Hindlimb muscle (tissue), 1 donor: ENCODE measurements at regions not wholly inside any gene's neighbourhood (a gene's known extent, or its start where the extent isn't known, plus 50 kb on each side); places are given as distances from the start of the nearest gene placed in this dataset.
A peak's percentile ranks its signal among the peaks of the same experiment; 100 is the strongest.

ENCODE experiments used
- DNase-seq: peaks from one replicate; pipeline ENCODE4 v3.0.0-alpha.2; 2013

DNA sequence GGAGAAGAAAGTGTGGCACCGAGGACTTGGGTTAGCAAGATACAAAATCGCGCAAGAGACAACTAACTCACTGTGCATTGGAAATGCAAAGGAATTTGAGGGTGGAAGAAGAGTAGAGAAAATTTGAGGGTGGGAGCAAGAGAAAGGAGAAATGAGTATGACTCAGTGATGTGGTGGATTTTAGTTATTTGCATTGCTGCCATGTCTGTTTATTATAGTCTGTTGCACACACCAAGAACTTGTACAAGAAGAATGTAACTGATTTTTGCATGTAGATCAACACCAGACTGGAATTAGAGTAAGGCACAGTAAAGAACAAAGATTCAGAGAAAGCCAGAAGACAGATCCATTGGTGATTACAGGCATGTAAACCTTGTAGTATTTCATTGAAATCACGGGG is 71.6 kb upstream of the SMIM36 start:
- DNase-seq = no peak

DNA sequence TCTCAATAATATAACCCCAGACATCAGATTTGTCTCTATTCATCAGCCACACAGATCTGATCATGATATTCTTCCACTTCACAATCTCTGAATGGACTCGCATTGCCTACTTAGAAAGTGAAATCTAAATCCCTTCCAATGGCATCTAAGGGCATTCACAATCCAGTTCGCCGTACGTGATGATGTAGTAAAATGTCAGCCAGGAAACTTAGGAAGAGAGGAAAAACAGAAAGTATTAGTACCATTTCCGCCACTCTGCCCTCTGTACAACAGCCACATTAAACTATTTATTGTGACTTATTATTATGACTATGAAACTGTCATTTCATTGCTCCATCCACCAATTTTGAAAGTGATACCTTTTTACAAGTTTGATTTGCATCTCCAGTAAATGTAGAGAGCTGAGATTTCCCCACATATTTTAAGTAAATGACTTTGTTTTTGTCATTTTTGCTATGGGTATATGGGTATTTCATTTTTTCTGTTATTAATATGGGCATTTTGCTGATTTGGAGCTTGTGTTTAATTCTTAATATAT is 69.4 kb upstream of the SMIM36 start:
- DNase-seq = no peak

DNA sequence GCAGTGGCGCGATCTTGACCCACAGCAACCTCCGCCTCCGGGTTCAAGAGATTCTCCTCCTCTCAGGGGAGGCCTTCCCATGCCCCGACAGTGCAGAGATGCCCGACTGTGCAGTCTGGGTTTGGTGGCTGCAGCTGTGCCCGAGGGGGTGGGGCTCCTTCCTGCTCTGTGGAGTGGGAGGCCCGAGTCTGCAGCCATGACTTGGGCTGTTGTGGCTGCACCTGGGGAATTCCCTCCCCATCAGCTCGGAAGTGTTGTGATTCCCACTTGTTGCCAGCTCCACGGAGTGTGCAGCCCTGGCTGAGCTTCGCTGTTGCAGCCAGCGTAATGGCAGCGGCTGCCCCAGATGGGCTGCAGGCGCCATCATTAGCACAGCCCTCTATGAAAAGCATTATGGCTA is 66.4 kb upstream of the SMIM36 start:
- DNase-seq = no peak

DNA sequence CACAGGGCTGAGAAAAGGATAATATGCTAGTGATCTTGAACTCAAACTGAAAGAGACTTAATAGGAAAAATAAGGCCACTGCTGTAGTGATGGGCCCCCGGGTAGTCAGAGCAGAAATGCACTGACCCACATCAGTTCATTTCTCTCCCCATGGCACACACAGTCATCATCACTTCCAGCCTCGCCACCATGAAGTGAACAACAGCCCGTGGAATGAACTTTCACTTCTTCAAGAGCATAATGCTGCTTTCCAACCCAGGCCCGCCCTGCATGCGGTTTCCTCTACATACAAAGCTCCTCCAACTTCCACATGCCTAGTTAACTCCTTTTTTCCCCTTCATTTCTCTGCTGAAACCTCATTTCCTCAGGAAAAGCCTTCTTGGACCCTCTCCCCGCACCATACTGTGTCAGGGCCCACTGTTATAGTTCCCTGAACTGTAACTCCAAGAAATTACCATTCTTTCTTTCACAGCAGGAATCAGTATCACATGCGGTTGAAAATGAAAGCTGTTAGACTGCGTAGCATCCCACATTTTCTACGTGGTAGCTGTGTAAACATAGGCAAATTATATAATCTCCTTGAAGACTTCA is 65.8 kb upstream of the SMIM36 start:
- peak; percentile 56 for DNase-seq

DNA sequence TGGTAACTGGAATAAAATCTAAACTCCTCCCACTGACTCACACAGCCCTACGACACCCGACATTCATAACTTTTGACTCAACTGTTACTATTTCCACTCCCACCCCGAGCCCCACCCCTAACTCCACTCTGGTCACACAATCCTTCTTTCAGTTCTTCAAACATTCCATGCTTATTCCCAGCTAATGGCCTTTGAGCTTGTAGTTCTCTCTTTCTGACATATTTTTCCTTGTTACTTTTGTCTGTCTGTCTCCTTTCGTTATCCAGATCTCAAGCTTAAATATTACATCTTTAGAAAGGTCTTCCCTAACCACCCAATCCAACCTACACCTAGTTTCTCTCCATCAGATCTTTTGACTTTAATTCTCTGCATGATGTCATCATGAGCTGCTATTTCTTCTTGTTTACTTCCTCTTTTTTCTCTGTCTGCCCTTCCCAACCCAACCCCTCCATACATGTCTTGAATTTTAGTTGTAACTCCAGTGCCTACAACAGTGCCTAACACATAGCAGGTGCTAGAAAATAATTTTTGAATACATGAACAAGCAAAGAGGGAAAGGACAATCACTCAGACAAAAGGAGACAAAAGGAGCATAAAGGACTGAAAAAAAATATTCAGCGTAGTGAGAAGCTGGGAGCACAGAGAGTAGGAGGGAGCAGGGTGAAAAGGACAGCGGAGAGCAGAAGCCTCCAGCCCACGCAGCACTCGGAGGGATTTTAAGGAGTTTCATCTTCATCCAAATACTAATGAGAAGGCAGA is 65.2 kb upstream of the SMIM36 start:
- DNase-seq = peak; percentile 26

DNA sequence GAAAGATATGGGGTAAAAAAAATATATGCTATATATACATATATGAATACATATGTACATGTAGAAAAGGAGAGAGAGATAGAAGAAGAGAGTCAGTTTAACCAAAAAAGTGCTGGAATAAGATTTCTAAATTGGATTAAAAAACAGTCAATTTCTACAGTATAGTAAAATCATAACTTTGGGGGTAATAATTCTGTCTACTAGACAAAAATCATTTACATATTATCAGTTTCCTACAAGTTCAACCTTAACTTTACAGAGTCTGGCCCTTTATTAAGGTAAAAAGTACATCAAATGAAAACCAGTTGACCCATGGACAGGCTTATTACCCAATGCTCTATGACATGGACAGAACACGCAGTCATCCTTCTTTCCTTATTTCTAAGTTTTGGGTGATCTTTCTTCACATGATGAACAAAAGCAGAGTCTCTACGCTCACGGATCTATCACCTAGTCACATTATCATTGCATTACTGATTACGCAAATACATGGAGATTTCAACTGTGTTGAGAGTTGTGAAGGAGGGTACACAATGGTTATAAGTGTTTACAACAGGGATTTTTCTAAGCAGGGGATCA is 63.9 kb upstream of the SMIM36 start:
- DNase-seq = no peak

DNA sequence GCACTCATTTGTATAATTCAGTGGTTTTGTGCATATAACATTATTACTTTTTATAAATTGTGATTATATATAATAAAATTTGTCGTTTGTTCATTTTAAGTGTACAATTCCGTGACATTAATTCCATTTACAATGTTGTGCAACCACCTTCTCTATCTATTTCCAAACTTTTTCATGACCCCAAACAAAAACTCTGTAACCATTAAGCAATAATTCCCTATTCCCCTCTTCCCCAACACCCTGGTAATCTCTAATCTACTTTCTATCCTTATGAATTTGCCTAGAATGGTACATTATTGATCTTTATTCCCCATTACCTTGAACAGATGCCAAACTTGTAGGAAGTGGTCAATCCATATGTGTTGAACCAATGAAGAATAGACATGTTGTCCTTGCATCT is 61.3 kb upstream of the SMIM36 start:
- no peak for DNase-seq

DNA sequence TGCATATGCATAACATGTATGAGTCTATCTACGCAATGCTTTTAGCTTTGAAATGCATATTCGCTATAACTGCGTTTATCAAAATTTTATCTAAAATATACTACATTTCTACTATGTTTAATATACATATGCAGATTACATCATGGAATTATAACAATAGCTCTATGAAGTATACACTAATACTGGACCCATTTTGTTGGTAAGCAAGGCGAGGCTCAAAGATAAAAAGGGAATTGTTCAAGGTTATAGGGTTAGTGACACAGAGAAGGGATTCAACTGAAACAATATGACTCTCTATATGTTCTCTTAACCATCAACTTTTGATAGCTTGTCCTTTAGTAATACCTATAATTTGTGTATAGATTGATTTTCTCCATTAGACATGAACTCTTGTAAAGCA is 60.9 kb upstream of the SMIM36 start:
- DNase-seq = no peak

DNA sequence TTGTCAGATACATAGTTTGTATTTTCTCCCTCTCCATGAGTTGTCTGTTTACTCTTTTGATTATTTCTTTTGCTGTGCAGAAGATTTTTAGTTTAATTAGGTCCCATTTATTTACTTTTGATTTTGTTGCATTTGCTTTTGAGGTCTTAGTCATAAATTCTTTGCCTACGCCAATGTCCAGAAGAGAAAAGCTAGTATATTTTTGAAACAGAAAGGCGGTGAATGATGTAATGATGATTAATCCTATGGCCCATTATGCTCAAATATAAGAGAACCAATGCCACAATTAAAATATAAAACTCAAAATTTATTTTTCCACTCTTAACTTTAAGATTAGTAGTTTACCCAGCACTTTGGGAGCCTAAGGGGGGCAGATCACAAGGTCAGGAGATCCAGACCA is 59.8 kb upstream of the SMIM36 start:
- no peak for DNase-seq

DNA sequence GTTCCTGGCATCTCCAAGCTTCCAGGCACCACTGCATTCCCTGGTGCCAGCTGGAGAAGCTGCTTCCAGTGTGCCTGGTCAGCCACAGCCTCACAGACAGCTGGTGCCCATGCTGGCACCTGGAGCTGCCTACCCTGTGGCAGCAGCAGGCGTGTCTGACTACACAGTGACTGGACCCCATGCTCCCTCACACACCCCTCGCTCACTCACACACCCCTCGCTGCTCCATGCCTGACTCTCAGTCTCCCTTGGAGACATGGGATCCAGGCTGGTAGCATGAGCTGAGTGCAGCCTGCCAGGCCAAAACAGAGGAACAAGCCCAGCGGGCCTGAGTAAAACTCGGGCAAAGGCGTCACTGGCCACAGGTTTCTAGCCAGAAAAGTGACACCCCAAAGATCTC is 59.1 kb upstream of the SMIM36 start:
- DNase-seq = no peak

DNA sequence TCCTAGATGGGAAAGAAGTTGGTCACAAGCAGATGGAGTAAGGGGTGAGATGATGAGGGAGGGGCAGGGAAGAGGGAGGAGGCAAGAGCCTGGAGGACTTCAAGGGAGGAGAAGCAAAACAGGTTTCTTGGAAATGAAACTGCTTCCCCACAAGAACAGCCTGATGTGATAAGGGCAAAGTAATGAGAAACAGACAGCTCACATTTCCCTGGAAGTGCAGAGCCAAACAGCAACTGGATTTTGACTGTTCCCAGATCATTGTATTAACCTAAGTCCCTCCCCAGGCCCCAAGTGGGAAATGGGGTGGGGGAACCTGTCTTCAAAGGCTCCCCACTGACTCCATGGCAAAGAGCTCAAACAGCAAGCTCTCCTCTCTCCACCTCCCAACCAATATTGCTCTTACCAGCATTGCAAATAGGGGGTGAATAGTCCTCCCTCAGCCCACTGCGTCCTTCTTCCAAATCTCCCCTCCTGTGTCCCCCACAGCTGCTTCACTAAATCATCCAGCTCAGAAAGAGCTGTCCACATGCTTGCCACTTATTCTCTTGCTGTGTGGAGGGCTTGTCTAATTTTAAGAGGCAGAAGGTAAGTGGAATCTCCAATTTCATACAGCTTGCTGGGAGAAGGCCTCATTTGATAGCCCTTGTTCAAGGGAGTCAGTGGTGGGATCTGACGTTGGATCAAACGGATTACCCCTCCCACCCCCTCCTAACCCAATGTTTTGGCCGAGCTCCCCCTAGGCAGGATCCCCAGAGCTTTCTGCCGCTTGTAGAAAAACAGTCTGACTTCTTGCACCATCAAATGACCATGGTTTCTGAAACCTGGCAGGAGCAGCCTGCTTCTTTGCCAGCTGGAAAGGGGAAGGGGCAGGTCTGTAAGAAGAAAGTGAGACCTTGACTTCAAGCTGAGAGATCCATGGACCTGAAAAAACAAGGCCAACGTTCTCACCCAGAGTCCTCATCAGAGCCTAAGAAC is 56.3 kb upstream of the SMIM36 start:
- DNase-seq = no peak

DNA sequence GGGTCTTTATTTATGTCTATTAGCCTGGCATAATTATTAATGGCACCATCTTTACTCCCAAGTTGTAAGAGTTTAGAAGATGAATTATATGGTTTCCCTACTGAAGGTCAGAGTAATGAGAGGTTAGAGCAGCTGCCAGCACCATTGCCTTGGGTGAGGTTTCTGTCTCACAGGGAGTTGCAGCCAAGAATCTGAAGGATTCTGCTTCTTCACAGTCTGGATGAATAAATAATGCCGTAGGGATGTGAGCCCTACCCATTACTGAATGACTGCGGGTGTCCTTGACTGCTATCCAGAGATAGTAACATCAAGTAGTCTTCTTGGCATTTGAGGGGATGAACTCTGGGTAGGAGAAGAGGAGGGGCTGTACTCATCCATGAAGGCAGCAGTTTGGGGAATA is 52.8 kb upstream of the SMIM36 start:
- DNase-seq = no peak

DNA sequence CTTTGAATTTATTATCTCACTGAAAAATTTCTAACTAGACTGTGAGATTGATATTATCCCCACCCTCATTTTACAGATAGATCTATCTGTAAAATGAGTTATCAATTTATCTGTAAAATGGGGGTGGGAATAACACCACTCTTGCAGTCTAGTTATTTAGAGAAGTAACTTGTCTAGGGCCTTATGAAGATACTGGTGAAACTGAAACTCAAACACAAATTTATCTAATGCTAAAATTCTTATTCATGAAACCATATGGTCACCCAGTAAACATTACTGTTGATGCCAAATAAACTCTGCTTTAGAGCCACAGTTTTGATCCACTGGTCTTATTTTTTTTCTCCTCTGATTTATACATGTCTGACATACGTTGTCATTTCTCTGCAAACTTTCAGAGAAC is 52.1 kb upstream of the SMIM36 start:
- DNase-seq = no peak

DNA sequence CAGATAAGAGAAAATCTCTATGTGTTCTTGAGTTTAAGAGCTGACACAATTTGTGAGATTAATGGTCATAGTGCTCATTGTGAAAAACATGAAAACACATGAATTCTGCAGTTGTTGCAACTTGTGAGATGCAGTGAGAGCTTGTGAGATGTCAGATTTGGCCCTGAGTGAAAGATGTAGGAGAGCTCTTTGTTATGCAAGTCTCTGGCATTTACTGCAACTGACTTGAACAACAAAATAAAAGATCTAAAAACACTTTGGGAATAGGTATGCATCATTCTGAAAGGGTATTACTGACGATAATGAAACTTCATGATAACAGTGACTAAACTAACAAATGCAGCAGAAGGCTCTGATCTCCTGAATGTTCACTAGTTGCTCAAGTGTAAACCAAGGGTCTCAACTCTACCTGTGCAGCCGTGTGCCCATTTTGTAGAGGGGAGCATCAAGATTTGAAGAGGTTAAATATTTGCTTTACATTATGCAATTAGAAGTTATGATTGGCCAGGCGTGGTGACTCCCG is 50.8 kb upstream of the SMIM36 start:
- no peak for DNase-seq

DNA sequence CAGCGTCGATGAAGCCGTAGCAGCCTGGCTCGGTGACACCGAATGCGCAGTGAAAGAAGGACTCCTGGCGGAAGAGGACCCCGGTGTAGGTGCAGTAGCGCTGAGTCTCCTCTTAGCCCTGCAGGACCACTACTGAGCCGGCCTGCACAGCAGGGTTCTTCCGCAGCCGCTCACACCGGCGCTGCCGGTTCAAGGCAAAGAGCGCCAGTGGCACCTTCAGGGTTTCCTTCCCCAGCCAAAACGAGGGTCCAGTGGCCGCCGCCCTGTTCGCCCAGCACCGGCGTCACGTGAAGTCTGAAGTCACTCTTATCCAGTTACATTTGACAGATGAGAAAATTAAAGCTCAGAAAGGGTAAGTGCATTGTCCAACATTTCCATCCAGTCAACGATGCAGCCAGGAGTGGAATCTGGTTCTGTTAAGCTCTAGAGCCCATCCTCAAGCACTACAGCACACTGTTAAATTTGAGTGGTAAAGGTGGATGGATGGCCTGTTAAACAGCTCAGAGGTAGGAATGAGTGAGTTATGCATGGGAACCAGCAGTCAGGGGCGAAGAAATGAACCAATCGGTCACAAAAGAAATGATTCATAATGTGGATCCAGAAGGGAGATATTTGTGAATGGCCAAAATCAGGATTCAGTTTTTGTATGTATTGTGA is 50.2 kb upstream of the SMIM36 start:
- DNase-seq = no peak
